Heart left ventricle (tissue), 16 donors: ENCODE measurements at regions not wholly inside any gene's neighbourhood (a gene's known extent, or its start where the extent isn't known, plus 50 kb on each side); places are given as distances from the start of the nearest gene placed in this dataset.

Experiments used
- ATAC-seq, 4 donors: fragments of 200-7000 bp; cut with Tn5 transposase; one replicate each; pipeline ENCODE4 v1.9.1; 2020 to 2022; ENCODE audit warnings: moderate library complexity in 4 of 4, mild to moderate bottlenecking in 3 of 4, moderate number of reproducible peaks in 1 of 4
- DNase-seq, 5 donors: peaks; one replicate each; pipeline ENCODE4 v3.0.0-alpha.2; 2020
- H3K27ac ChIP-seq, 12 donors: fragments of 200-600 bp; sonication (generic) in 4 of 12; one replicate each; pipeline versions ENCODE4 v1.5.0 to v1.8.0; 2016 to 2022; ENCODE audit warnings: mild to moderate bottlenecking in 2 of 12
- H3K27me3 ChIP-seq, 9 donors: fragments of 200-600 bp; sonication (generic) in 2 of 9; one replicate each; pipeline versions ENCODE4 v1.5.1 to v1.8.0; 2016 to 2022; ENCODE audit warnings: mild to moderate bottlenecking in 3 of 9
- H3K36me3 ChIP-seq, 9 donors: fragments of 200-600 bp; sonication (generic) in 2 of 9; one replicate each; pipeline versions ENCODE4 v1.5.0 to v1.8.0; 2018 to 2022; ENCODE audit warnings: mild to moderate bottlenecking in 2 of 9
- H3K4me1 ChIP-seq, 12 donors: fragments of 200-600 bp; sonication (generic) in 4 of 12; one replicate each; pipeline versions ENCODE4 v1.5.0 to v1.8.0; 2016 to 2022; ENCODE audit warnings: mild to moderate bottlenecking in 3 of 12
- H3K4me3 ChIP-seq, 12 donors: fragments of 200-600 bp; sonication (generic) in 4 of 12; one replicate each; pipeline versions ENCODE4 v1.5.0 to v1.8.0; 2017 to 2022; ENCODE audit warnings: mild to moderate bottlenecking in 9 of 12, moderate library complexity in 4 of 12
- H3K9me3 ChIP-seq, 12 donors: fragments of 200-600 bp; sonication (generic) in 4 of 12; one replicate each; pipeline versions ENCODE4 v1.5.0 to v1.8.0; 2016 to 2022; ENCODE audit warnings: mild to moderate bottlenecking in 1 of 12
- CTCF ChIP-seq, 12 donors: fragments of 200-600 bp; sonication (generic) in 4 of 12; IDR thresholded peaks; one replicate each; pipeline versions ENCODE4 v1.5.0 to v1.8.0; 2018 to 2022; ENCODE audit warnings: antibody characterized with exemption in 12 of 12, mild to moderate bottlenecking in 5 of 12
- POLR2A ChIP-seq, 2 donors: fragments of 450-650 bp; IDR thresholded peaks; one replicate each; pipeline ENCODE4 v1.6.1; 2017; ENCODE audit warnings: antibody characterized with exemption in 2 of 2, mild to moderate bottlenecking in 2 of 2, moderate library complexity in 2 of 2
- WGBS, 4 donors: extraction: QIAGEN DNeasy Blood & Tissue Kit in 2 of 4; methylation state at CpG; one replicate each; pipeline versions ENCODE4 v1.1.5 to v1.1.7; 2013 to 2018; 5-methylcytosine and 5-hydroxymethylcytosine counted together
- intact Hi-C, 10 donors: fragments of 100-400 bp; cut with DNase I; formaldehyde crosslinking; loops; one replicate each; pipeline versions ENCODE4 v1.11.1 to v1.14.2; 2022
- donor health status: ischemic (EF 13 %, LVEDD 7.1; RV severe dilation, severe dysfunction).
- donor health status: healthy with polysubstance abuse.
- donor health status: DM: no; HTN: yes; CAD: no.
- donor health status: DM: no; HTN: no; CAD: no.
- donor health status: ischemic (EF 25% LVEDD 6.9; RV normal size, moderate dysfunction).
- donor health status: ischemic (EF 25% LVEDD 5.7; RV mildly dilated, moderate dysfunction).
- donor health status: healthy.
- donor health status: DM: yes; HTN: yes; CAD: no.
- donor health status: ischemic (EF 35%, LVEDD 5.7; RV mildly dilated, moderate dysfunction).
- donor health status: nonischemic (EF 11% LVEDD 7.7; RV severe dilation, severe dysfunction).
- donor health status: DM: yes; HTN: yes; CAD: no.
- donor health status: PGD.
- donor health status: ischemic (EF 29% LVEDD 5.4; RV normal size, mild dysfunction).
- donor health status: nonischemic (EF 23%, LVEDD 6.1; RV moderate dilation, normal function).

GRCh38 chr11:90930252-90930651, 707.4 kb upstream of the CHORDC1 start:
- Histone ChIP-seq H3K4me1 (no peaks in the 10 kb centered on the region), H3K36me3 (no peaks in the 10 kb centered on the region), H3K9me3 (no peaks in the 10 kb centered on the region), H3K4me3 (no peak overlapping the region), H3K27ac (no peak overlapping the region), H3K27me3 (no peaks in the 10 kb centered on the region)
- TF ChIP-seq CTCF (IDR thresholded peaks at IDR 0.05) = no peak
- TF ChIP-seq POLR2A (IDR thresholded peaks at IDR 0.05) = no peak
- WGBS, 4 donors = 60 to 85% (median 65%) methylated on average over 1 of the region's 1 CpG
- DNase-seq = no peak
- no peak for ATAC-seq
- intact Hi-C loops = no loop called here

DNA sequence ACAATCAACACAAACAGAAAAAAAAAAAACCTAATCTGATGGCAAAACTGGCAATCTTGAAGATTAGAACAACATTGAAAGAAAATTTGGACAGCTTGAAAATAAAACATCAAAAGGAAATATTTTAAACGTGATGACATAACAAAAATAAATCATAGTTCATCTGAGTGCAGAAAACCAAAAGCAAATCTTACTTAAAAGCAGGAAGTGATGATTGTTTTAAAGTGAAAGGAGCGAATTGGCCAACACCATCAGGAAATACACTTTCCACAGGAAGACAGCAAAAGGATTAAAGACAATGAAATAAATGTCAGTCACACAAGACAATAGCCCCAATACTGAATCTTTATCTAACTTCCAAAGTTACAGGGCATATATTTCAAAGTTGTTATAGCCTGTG, 696.5 kb upstream of the CHORDC1 start:
- intact Hi-C loops = no loop called here
- no peaks in the 10 kb centered on the region for H3K4me1 ChIP-seq
- TF ChIP-seq POLR2A (IDR thresholded peaks at IDR 0.05) (no peak), CTCF (IDR thresholded peaks at IDR 0.05) (no peak)
- 20 to 37% (median 27%) methylated on average over 2 of the region's 2 CpGs for WGBS, 4 donors
- H3K27me3 ChIP-seq = no peaks in the 10 kb centered on the region
- no peaks in the 10 kb centered on the region for H3K36me3 ChIP-seq
- no peak for ATAC-seq
- H3K4me3 ChIP-seq = no peak overlapping the region
- H3K27ac ChIP-seq = no peak overlapping the region
- no peaks in the 10 kb centered on the region for H3K9me3 ChIP-seq
- DNase-seq = no peak

GRCh38 chr11:90916706-90917105, 693.9 kb upstream of the CHORDC1 start:
- H3K27ac ChIP-seq = no peak overlapping the region
- TF ChIP-seq POLR2A (IDR thresholded peaks at IDR 0.05) (no peak), CTCF (IDR thresholded peaks at IDR 0.05) (no peak)
- intact Hi-C loops = no loop called here
- H3K36me3 ChIP-seq = no peaks in the 10 kb centered on the region
- H3K4me1 ChIP-seq = no peaks in the 10 kb centered on the region
- ATAC-seq = no peak
- no peaks in the 10 kb centered on the region for H3K27me3 ChIP-seq
- H3K4me3 ChIP-seq = no peak overlapping the region
- no peak for DNase-seq
- H3K9me3 ChIP-seq = no peaks in the 10 kb centered on the region

DNA sequence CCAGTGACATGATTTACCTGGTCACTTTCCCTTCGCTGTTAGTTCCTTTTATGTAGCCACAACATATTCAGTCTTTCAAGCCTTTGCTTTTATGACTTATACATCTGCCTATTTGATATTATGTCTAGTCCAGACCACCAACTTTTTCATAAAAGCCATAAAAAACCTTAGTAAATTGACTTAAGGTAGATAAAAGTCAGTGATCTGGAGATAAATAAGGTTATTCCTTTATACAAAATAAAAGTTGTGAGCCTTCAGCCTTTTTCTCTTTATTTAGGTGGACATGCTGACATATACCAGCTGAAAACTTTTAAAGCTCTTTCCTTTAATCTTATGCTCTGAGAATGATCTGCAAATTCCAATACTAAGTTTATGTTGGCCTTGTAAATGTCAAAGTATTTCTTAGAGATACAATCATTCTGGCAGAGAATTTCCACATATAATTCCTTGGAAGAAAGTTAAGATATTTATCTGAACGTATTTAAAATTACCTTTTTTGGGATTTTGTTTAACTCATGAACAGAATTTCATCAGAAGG, 690.4 kb upstream of the CHORDC1 start:
- WGBS, 4 donors = 73 to 92% (median 80%) methylated on average over 2 of the region's 2 CpGs
- Histone ChIP-seq H3K27ac (no peak overlapping the region), H3K4me1 (no peaks in the 10 kb centered on the region), H3K4me3 (no peak overlapping the region), H3K27me3 (no peaks in the 10 kb centered on the region), H3K9me3 (no peaks in the 10 kb centered on the region), H3K36me3 (no peaks in the 10 kb centered on the region)
- intact Hi-C loops = no loop called here
- DNase-seq (no peak), ATAC-seq (no peak)
- TF ChIP-seq CTCF (IDR thresholded peaks at IDR 0.05) (no peak), POLR2A (IDR thresholded peaks at IDR 0.05) (no peak)
